ENCODE measurements at regions not wholly inside any gene's neighbourhood (a gene's known extent, or its start where the extent isn't known, plus 50 kb on each side); places are given as distances from the start of the nearest gene placed in this dataset.

DNA sequence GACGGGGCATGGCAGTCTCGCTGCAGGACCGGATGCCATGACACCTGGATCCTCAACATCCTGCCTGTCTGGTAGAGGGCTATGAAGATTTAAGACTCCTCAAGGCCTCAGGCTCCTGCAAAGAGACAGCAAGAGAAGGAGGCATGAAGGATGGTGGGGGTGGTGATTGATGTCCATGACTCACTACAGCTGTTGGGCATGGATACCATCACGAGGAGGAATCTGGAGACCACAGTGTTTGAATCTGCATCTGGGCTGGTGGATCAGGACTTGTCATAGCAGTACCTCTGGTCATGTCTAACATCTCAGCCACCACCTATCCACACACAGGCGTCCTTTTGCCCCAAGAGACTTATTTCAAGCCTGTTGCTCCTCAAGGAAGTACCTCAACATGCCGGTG lies 50.2 kb upstream of the WSCD1 start:
- in situ Hi-C loops (cut with MboI; ENCODE audit: low sequenced_read_pairs): no loop called here

DNA sequence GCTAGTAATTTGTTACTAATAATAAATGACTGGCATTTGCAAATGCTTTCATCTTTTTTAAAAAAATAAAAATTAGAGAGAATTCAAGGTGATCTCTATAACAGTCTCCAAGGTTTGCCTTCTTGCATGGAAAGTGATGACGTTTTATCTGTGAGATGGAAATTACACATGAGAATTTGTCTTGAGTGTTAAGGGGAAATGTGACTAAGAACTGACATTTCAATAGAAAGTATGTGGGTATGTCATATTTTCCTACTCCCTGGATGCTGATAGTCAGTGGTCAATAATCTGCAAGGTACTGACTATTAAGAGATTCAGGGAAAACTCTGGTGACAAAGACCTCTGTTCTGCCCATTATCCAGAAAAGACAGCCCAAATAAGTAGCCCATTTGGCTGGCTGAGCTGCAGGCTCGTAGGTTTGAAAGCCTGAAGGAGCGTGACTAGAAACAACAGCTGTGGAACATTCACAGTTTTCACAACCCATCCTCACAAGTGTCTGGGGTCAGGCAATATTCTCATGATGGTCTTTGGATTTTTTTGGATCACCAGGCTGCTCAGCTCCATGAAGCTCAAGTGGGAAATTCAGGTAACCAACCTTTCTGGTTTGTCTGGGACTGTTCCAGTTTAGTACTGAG lies 49.7 kb upstream of the WSCD1 start:
- no peak for DNase-seq (ENCODE audit: low spot score in 2 of 2)
- Histone ChIP-seq H3K36me3 (replicated peaks) (no peaks in the 10 kb centered on the region), H3K4me1 (no peaks in the 10 kb centered on the region), H3K27me3 (ENCODE audit: low read depth) (peaks cover 9% of the 10 kb centered on the region), H3K9me3 (no peaks in the 10 kb centered on the region), H3K4me3 (no peak overlapping the region)
- in situ Hi-C loops (cut with MboI; ENCODE audit: low sequenced_read_pairs): no loop called here

More for the DNA sequence above, 50.2 kb upstream of the WSCD1 start:
- Histone ChIP-seq H3K4me3 (no peak overlapping the region), H3K27me3 (ENCODE audit: low read depth) (peaks cover 9% of the 10 kb centered on the region), H3K9me3 (no peaks in the 10 kb centered on the region), H3K36me3 (replicated peaks) (no peaks in the 10 kb centered on the region), H3K4me1 (no peaks in the 10 kb centered on the region)
- no peak for DNase-seq (ENCODE audit: low spot score in 2 of 2)

All from HAP-1 (cell line).